ENCODE measurements at regions not wholly inside any gene's neighbourhood (a gene's known extent, or its start where the extent isn't known, plus 50 kb on each side); places are given as distances from the start of the nearest gene placed in this dataset.
"Not testable (repeated sequence)": the region's sequence is repeated elsewhere in the genome, so short reads cannot be mapped to it uniquely, and the experiment has no call there.

- in situ Hi-C loops (cut with HindIII; ENCODE audit: low sequenced_read_pairs), result no loop called here
Measured at GRCh38 chr18:34461266-34461665, 236.6 kb upstream of the NOL4 start.

GRCh38 chr18:34467058-34467457 is 242.3 kb upstream of the NOL4 start:
- in situ Hi-C loops (cut with HindIII; ENCODE audit: low sequenced_read_pairs), result no loop called here

GRCh38 chr18:34480162-34480700 is 229.9 kb upstream of the DTNA start:
- in situ Hi-C loops (cut with HindIII; ENCODE audit: low sequenced_read_pairs), result no loop called here

GRCh38 chr18:34482204-34482603 is 227.9 kb upstream of the DTNA start:
- in situ Hi-C loops (cut with HindIII; ENCODE audit: low sequenced_read_pairs), result no loop called here

- in situ Hi-C loops (cut with HindIII; ENCODE audit: low sequenced_read_pairs), result no loop called here
Measured at GRCh38 chr18:34483198-34483597, 226.9 kb upstream of the DTNA start.

- in situ Hi-C loops (cut with HindIII; ENCODE audit: low sequenced_read_pairs), result no loop called here
Measured at GRCh38 chr18:34491719-34492118, 218.4 kb upstream of the DTNA start.

- in situ Hi-C loops (cut with HindIII; ENCODE audit: low sequenced_read_pairs), result no loop called here
Measured at GRCh38 chr18:34492652-34493051, 217.4 kb upstream of the DTNA start.

GRCh38 chr18:34493099-34493544 is 217.0 kb upstream of the DTNA start:
- in situ Hi-C loops (cut with HindIII; ENCODE audit: low sequenced_read_pairs), result no loop called here

GRCh38 chr18:34493566-34494358 is 216.3 kb upstream of the DTNA start:
- in situ Hi-C loops (cut with HindIII; ENCODE audit: low sequenced_read_pairs), result no loop called here

- in situ Hi-C loops (cut with HindIII; ENCODE audit: low sequenced_read_pairs), result no loop called here
Measured at GRCh38 chr18:34494359-34494696, 215.8 kb upstream of the DTNA start.

GRCh38 chr18:34495506-34495905 is 214.6 kb upstream of the DTNA start:
- in situ Hi-C loops (cut with HindIII; ENCODE audit: low sequenced_read_pairs), result no loop called here

GRCh38 chr18:34501553-34501952 is 208.5 kb upstream of the DTNA start:
- in situ Hi-C loops (cut with HindIII; ENCODE audit: low sequenced_read_pairs), result no loop called here

GRCh38 chr18:34506198-34506597 is 203.9 kb upstream of the DTNA start:
- in situ Hi-C loops (cut with HindIII; ENCODE audit: low sequenced_read_pairs), result no loop called here

GRCh38 chr18:34509163-34509562 is 200.9 kb upstream of the DTNA start:
- in situ Hi-C loops (cut with HindIII; ENCODE audit: low sequenced_read_pairs), result no loop called here

GRCh38 chr18:34509879-34510586 is 200.1 kb upstream of the DTNA start:
- in situ Hi-C loops (cut with HindIII; ENCODE audit: low sequenced_read_pairs), result loop anchor here (5.0 kb wide), 2 partner anchors 53 to 72 kb away; no protein-coding TSS in a partner anchor

- in situ Hi-C loops (cut with HindIII; ENCODE audit: low sequenced_read_pairs), result loop anchor here (5.0 kb wide), 2 partner anchors 54 to 71 kb away; no protein-coding TSS in a partner anchor
Measured at GRCh38 chr18:34510926-34511325, 199.2 kb upstream of the DTNA start.

- in situ Hi-C loops (cut with HindIII; ENCODE audit: low sequenced_read_pairs), result loop anchor here (5.0 kb wide), 2 partner anchors 54 to 71 kb away; no protein-coding TSS in a partner anchor
Measured at GRCh38 chr18:34511435-34511834, 198.7 kb upstream of the DTNA start.

GRCh38 chr18:34511879-34512278 is 198.2 kb upstream of the DTNA start:
- in situ Hi-C loops (cut with HindIII; ENCODE audit: low sequenced_read_pairs), result loop anchor here (5.0 kb wide), 2 partner anchors 55 to 70 kb away; no protein-coding TSS in a partner anchor

- in situ Hi-C loops (cut with HindIII; ENCODE audit: low sequenced_read_pairs), result loop anchor here (5.0 kb wide), 2 partner anchors 57 to 68 kb away; no protein-coding TSS in a partner anchor
Measured at GRCh38 chr18:34514238-34514637, 195.9 kb upstream of the DTNA start.

GRCh38 chr18:34514957-34515356 is 195.1 kb upstream of the DTNA start:
- in situ Hi-C loops (cut with HindIII; ENCODE audit: low sequenced_read_pairs), result loop anchor here (5.0 kb wide), 2 partner anchors 58 to 67 kb away; no protein-coding TSS in a partner anchor

GRCh38 chr18:34516355-34516754 is 193.7 kb upstream of the DTNA start:
- in situ Hi-C loops (cut with HindIII; ENCODE audit: low sequenced_read_pairs), result not testable (repeated sequence)

- in situ Hi-C loops (cut with HindIII; ENCODE audit: low sequenced_read_pairs), result not testable (repeated sequence)
Measured at GRCh38 chr18:34516996-34517395, 193.1 kb upstream of the DTNA start.

All from endothelial cell of hepatic sinusoid (primary cell).